Epithelial cell of proximal tubule (primary cell): ENCODE measurements at regions not wholly inside any gene's neighbourhood (a gene's known extent, or its start where the extent isn't known, plus 50 kb on each side); places are given as distances from the start of the nearest gene placed in this dataset.

Experiments used
- DNase-seq: peaks from one replicate; pipeline ENCODE4 v3.0.0-alpha.2; 2011; ENCODE audit warnings: low read depth
- H3K4me3 ChIP-seq: 2 replicates; pipeline ENCODE4 v1.5.1; 2011; ENCODE audit warnings: low read depth, mild to moderate bottlenecking, low read length
- TF ChIP-seq, protein P1 (sequence below): conservative IDR thresholded peaks from 2 replicates; pipeline ENCODE4 v1.5.1; 2012; ENCODE audit warnings: low read depth, mild to moderate bottlenecking, low read length

GRCh38 chr13:111559612-111560403 is 239.4 kb downstream of the TEX29 start:
- TF ChIP-seq, protein P1, sequence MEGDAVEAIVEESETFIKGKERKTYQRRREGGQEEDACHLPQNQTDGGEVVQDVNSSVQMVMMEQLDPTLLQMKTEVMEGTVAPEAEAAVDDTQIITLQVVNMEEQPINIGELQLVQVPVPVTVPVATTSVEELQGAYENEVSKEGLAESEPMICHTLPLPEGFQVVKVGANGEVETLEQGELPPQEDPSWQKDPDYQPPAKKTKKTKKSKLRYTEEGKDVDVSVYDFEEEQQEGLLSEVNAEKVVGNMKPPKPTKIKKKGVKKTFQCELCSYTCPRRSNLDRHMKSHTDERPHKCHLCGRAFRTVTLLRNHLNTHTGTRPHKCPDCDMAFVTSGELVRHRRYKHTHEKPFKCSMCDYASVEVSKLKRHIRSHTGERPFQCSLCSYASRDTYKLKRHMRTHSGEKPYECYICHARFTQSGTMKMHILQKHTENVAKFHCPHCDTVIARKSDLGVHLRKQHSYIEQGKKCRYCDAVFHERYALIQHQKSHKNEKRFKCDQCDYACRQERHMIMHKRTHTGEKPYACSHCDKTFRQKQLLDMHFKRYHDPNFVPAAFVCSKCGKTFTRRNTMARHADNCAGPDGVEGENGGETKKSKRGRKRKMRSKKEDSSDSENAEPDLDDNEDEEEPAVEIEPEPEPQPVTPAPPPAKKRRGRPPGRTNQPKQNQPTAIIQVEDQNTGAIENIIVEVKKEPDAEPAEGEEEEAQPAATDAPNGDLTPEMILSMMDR, result no peak
- no peak overlapping the region for H3K4me3 ChIP-seq
- DNase-seq, result no peak

DNA sequence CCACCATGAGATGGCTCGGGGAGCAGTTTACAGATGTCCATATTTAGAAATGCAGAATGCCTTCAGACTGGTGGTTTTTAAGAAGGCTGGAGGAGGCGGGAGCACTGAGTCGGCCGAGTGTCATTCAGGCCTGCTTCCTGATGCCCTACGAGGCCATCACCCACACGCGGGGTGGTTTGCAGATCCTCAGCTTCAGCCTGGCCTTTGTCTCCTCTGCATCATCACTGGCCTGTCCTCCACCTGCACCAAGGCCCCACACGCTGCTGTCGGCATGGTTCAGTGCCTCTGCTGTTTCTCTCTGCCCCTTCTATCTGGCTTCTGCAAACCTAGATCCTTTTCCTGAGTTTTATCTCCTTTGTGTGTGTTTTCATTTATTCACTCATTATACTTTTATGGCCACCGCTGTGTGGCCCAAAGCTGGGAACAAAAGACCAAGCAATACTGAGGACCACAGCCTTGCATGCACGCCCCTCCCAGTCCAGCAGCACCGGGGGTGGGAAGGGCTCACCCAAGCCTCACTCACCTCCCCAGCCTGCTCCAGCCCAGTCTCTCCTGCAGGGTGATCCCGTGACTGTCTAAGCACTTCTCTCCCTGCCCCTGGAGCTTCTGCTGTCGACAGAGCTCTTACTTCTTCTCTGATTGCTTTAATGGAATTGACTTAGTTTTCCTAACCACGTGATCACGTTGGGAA is 240.8 kb downstream of the TEX29 start:
- TF ChIP-seq, protein P1, result no peak
- no peak for DNase-seq
- H3K4me3 ChIP-seq, result no peak overlapping the region

DNA sequence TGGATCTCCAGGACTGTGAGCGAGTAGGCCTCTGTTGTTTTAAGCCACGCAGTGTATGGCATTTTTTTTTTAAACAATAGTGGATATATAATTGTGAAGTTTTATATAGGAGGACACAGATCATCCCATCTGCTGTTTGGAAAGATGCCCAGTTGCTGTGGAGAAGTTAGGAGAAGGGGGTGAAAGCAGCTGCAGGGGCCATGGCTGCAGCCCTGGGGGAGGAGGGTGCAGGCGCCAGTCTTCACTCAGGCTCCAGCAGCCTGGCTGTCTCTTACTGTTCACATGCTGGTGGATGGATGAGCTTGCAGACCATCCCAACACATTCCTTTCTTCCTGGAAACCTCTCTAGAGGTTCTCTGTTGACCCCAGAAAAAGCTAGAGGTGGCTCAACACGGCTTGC is 242.3 kb downstream of the TEX29 start:
- no peak overlapping the region for H3K4me3 ChIP-seq
- no peak for DNase-seq
- TF ChIP-seq, protein P1, result no peak

DNA sequence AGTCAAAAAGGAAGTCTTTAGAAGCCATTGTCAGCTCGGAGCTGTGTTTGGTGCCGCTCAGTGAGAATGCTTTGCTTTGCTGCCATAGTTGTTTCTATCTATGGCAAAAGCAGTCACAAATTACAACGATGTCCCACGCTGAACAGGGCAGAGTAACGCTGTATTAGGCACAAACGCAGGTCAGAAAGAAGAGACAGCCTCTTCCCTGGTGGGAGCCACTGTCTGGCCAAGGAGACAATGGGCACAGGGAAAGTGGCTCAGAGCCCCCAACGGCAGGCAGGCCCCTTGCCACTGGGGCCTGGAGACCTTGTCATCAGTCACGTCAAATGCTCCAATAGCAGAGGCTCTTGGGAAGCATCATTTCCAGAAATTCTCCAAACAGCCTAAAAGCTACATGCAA is 244.2 kb downstream of the TEX29 start:
- no peak for DNase-seq
- H3K4me3 ChIP-seq, result no peak overlapping the region
- TF ChIP-seq, protein P1, result no peak

DNA sequence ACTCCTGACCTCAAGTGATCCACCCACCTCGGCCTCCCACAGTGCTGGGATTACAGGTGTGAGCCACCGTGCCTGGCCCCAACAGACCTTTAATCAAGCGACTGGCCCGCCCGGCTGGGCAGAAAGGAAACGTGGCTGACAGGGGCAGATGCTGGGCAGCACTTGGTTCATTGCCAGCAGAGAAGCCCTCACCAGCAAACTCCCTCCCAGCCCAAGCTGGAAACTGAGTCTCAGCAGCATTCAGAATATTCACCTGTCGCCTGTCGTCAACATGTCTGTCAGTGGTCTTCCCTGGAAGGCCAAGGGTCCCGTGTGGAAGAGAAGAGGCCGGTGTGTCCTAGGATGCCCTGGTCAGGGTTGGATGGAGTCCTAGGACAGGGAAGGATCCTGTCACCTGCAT is 245.0 kb downstream of the TEX29 start:
- no peak for DNase-seq
- TF ChIP-seq, protein P1, result no peak
- no peak overlapping the region for H3K4me3 ChIP-seq

DNA sequence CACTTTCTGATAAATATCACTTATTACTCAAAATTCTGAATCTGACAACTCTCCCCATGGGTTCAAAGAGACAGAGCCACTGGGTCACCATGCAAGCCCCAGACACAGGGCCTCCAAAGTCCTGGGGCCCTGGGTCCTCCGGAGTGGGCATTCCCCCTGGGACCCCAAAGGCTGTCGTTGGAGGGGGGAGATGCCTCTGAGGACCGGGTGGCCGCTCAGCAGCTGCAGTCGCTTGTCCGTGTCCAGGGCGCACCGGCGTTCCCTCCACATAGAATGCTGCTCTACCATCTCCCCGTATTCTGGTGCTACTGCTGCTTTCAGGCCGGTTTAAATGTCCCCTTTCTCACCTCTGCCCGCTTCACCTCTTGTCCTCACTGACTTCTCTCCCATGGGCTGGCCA is 246.1 kb downstream of the TEX29 start:
- TF ChIP-seq, protein P1, result no peak
- no peak overlapping the region for H3K4me3 ChIP-seq
- DNase-seq, result no peak
